NCI-H526 (cell line): ENCODE measurements at regions not wholly inside any gene's neighbourhood (a gene's known extent, or its start where the extent isn't known, plus 50 kb on each side); places are given as distances from the start of the nearest gene placed in this dataset.
"Not testable (repeated sequence)": the region's sequence is repeated elsewhere in the genome, so short reads cannot be mapped to it uniquely, and the experiment has no call there.

Experiments used
- DNase-seq, 2 experiments: peaks; one replicate each; lab custom pipeline; 2025; lab: John Stamatoyannopoulos, UW

DNA sequence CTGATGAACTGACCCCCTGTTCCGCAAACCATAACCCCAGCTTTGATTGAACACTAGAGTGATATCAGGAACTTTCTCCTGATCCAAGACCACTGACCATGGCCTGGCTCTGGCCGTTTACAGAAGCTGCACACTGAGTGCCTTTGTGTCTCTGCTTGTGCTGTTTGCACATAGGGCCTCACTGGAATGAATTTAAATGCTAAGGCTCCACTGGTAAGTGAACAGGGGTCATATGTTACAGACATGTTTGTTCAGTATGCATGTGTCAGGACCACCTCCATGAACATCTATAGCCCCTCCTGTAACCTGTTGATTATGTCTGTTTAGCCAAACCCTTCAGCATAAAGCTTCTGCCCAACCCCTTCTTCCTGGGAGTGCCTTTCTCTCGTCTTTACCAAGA is 1239.8 kb downstream of the TMEM121 start:
- DNase-seq: no peak

GRCh38 chr14:106766551-106767277 is 1240.3 kb downstream of the TMEM121 start:
- DNase-seq: peak in 1 of 2 experiments; percentile 67

- not testable (repeated sequence) for DNase-seq
These were observed 1241.8 kb downstream of the TMEM121 start for GRCh38 chr14:106768230-106768629.

DNA sequence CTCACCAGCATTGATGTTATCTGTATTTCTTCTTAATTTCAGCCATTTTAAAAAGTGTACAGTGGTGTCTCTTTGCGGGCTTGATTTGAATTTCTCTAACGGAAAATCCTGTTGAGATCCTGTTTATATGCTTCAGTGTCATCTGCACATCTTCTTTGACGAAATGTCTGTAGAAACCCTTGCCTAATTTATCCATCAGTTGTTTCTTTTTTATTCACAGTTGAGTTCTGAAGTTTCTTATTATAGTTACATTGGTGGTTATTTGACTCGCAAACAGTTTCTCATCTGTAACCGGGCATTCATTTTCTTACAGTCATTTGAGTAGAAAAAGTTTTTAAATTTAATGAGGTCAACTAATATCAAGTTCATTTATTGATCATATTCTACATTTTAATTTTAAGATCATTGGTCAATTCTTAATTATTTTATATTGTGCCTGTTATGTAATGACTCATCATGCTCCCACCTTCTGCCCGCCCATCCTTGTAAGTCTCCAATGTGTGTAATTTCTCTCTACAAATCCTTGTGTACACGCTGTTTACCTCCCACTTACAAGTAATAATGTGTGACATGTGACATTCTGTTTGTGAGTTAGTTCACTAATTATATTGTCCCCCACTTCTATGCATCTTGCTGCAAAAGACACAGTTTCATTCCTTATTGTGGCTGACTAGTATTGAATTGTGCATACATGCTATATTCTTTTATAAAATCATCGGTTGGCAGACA is 1242.8 kb downstream of the TMEM121 start:
- peak; percentile 20 to 38 for DNase-seq

DNA sequence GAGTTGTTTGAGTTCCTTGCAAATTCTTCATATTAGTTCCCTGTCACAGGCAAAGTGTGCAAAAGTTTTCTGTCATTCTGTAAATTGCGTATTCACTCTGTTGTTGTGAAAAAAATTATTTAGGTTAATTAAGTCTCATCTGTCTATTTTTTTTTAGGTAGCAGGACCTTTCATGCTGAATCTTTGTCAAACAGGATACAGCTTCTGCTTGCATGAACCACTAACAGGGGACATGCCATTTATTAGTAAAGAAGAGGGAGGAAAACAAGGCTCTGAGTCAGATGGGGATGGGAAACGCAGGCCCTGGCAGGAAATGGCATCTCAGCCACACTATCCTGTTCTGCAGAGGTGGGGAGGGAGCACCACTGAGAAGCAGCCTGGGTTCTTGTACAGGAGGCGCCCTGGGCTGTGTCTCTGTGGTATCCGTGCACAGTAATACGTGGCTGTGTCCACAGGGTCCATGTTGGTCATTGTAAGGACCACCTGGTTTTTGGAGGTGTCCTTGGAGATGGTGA is 1243.8 kb downstream of the TMEM121 start:
- DNase-seq: not testable (repeated sequence)

GRCh38 chr14:106774889-106775480 is 1248.6 kb downstream of the TMEM121 start:
- peak; percentile 13 to 78 for DNase-seq

- DNase-seq: no peak
These were observed 1250.1 kb downstream of the TMEM121 start for GRCh38 chr14:106776395-106776983.

DNA sequence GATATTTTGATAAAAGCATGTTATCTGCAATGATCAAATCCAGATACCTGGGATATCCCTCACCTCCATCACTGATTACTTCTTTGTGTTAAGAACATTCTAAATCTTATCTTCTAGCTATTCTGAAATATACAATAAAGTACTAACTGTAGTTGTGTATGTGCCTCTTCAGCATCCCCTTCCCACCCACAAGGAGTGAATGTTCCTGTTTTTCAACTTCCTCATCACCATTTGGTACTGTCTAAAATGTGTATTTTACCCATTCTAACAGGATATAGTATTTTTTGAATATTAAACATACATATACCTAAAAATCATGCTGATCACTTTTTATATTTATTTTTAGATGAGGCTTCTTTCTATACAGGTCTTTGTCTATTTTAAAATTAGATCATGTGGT is 1252.6 kb downstream of the TMEM121 start:
- DNase-seq: no peak

DNA sequence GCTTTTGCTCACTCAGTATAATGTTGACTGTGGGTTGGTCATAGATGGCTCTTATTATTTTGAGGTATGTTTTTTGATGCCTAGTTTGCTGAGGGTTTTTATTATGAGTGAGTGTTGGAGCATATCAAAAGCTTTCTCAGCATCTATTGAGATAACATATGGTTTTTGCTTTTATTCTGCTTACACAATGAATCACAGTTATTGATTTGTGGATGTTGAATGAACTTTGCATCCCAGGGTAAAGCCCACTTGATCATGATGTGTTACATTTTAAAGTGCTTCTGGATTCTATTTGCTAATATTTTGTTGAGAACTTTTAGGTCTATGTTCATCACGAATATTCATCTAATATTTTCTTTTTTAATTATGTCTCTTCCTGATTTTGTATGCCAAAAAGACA is 1260.3 kb downstream of the TMEM121 start:
- DNase-seq: no peak

DNA sequence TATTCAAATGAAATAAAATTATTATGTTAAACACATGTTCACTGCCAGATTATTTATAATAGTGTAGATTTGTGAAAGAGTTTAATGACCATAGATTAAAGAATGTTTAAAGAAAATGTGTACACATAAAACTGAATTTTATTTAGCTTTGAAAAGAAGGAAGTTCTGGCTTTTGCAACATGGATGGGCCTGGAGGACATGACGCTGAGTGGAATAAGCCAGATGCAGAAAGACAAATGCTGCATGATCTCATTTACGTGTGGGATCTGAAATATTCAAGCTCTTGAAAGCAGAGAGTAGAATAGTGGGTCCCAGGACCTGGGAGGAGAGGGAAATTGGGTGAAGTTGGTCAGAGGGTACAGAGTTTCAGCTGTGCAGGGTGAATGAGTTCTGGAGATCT is 1261.2 kb downstream of the TMEM121 start:
- DNase-seq: no peak

- no peak for DNase-seq
These were observed 1262.2 kb downstream of the TMEM121 start for GRCh38 chr14:106788534-106788933.

DNA sequence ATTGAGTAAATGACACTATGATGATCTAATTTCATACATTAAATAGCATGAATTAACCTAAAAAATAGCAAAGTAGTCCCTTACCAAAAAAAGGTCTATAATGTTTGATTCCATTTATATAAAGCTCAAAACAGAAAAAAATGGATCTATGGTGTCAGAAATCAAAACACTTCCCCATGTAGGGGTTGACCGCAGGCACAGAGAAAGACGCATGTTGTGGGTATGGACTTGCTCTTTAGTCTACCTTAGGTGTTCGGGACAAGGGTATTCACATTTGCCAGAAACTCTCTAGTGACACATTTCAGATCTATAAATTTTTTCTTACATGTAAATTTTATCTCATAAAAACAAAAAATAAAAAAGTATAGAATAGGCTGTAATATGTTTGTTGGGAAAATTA is 1262.9 kb downstream of the TMEM121 start:
- DNase-seq: no peak

DNA sequence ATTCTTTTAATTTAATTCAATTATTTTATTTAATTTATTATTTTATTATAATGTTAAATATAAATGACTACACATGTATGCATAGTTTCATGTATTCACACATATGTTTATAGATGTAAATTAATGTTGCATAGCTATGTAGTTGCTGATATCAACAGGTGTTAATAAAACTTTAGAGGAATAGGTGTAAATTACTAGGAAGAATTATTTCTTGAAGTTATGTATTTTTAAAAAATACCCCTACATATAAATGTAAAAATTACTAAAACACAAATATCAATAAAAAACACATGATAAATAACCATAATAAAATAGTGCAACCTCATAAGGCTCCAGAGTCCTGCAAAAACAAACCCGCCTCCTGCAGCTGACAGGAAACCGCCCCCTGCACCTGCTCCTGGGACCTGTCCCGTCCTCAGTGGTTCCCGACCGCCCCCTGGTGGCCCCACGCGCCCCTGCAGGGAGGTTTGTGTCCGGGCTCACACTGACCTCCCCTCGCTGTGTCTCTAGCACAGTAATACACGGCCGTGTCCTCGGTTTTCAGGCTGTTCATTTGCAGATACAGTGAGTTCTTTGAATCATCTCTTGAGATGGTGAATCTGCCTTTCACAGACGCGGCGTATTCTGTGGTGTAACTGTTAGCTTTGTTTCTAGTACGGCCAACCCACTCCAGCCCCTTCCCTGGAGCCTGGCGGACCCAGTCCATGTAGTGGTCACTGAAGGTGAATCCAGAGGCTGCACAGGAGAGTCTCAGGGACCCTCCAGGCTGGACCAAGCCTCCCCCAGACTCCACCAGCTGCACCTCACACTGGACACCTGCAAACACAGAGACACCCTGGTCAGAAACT is 1264.0 kb downstream of the TMEM121 start:
- peak; percentile 67 to 95 for DNase-seq

- no peak for DNase-seq
These were observed 1266.2 kb downstream of the TMEM121 start for GRCh38 chr14:106792543-106792942.

DNA sequence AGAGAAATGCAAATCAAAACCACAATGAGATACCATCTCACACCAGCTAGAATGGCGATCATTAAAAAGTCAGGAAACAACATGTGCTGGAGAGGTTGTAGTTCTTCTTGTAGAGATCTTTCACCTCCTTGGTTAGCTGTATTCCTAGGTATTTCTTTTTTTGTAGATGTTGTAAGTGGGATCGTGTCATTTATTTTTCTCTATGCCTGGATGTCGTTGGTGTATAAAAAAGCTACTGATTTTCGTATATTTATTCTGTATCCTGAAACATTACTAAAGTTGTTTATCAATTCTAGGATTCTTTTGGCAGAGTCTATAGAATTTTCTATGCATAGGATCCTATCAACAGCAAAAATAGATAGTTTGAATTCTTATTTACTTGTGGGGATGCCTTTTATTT is 1271.8 kb downstream of the TMEM121 start:
- DNase-seq: not testable (repeated sequence)

DNA sequence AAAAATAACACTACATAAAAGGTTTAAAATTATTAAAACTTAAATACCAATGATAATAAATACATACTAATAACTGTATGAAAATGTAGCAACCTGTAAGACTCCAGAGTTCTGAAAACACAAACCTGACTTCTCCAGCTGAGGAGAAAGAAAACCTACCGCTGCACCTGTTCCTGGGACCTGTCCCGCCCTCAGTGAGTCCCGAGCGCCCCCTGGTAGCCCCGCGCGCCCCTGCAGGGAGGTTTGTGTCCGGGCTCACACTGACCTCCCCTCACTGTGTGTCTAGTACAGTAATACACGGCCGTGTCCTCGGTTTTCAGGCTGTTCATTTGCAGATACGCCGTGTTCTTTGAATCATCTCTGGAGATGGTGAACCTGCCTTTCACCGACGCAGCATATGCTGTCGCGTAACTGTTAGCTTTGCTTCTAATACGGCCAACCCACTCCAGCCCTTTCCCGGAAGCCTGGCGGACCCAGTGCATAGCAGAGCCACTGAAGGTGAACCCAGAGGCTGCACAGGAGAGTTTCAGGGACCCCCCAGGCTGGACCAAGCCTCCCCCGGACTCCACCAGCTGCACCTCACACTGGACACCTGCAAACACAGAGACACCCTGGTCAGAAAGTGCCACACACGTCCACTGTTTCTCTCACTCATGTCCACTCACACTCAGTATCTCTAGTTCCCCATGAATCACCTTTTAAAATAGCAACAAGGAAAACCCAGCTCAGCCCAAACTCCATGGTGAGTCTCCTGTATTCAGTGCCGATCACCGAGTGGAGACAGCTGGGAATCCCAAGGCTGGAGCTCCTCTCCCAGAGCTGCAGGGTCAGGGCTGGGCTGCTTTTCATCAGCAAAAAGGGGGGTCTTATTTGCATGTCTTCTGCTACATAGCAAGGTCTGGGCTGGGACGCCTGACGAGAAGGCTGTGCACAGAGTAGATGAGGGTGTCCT is 1276.3 kb downstream of the TMEM121 start:
- DNase-seq: peak; percentile 76 to 89

DNA sequence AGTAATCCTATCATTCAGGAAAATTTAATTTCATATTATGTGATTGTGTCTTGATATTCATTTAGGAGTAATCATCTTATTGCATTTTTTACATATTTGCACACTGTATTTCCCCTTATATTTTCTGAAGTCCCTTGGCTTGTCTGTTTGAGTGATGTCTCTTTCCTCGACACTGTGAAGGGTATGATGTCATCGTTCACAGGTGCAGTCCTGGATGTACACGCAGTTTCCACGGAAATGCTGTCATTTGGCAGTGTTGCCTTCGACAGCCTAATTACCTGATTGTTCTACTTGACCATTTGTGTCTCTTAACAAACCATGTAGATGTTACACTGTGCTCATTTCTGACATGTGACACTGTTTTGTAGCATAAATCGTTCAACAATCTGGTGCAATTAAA is 1277.0 kb downstream of the TMEM121 start:
- no peak for DNase-seq

- DNase-seq: no peak
These were observed 1281.1 kb downstream of the TMEM121 start for GRCh38 chr14:106807493-106807892.

GRCh38 chr14:106808458-106808857 is 1282.1 kb downstream of the TMEM121 start:
- no peak for DNase-seq

- no peak for DNase-seq
These were observed 1282.5 kb downstream of the TMEM121 start for GRCh38 chr14:106808907-106809306.
